Stimulated activated CD4-positive, alpha-beta T cell treated with anti-CD3 and anti-CD28 coated beads, Interleukin-15, amount 100 ng/mL, for 48 hours (primary cell): ENCODE measurements at regions not wholly inside any gene's neighbourhood (a gene's known extent, or its start where the extent isn't known, plus 50 kb on each side); places are given as distances from the start of the nearest gene placed in this dataset.
"Not testable (repeated sequence)": the region's sequence is repeated elsewhere in the genome, so short reads cannot be mapped to it uniquely, and the experiment has no call there.

Source experiments
- DNase-seq, 2 donors: peaks; one replicate each; pipeline ENCODE4 v3.0.0-alpha.2; 2020; ENCODE audit warnings: low read depth in 2 of 2

DNA sequence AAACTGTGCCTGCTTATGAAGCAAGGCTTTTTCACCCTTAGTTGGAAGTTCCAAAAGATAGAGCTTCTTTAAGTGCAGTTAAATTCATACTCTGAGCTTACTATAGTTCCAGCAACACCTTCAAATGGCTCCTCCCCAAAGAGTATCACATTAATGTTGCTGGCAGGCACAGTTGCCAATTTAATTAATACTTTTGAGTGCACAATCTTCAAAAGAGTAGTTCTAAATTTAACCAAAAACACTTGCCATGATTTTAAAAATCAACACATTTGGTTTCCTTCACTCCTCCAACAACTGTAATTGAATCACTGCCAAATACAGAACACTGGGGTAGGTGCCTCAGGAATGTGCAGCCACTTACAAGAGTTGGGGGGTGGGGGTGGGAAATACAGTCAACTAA lies 150.6 kb upstream of the UBE2E3 start:
- DNase-seq, result no peak

DNA sequence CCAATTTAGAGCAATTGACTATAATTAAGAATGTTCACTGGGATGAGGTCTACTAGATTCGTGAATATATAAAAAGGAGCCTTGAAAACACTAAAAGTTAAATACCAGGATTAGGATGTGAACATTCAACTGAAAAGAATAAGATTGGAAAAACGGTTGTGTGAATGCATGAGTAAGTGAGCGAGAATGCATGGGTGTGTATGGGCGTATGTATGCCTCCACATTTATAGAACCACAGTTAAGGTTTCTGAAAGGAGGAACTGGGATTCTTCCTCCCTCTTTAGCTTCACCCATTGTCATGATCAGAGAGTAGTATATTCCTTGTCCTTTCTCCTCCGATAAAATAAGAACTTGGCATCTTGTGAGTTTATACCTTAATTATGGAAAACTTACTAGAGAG lies 151.1 kb upstream of the UBE2E3 start:
- DNase-seq, result no peak

DNA sequence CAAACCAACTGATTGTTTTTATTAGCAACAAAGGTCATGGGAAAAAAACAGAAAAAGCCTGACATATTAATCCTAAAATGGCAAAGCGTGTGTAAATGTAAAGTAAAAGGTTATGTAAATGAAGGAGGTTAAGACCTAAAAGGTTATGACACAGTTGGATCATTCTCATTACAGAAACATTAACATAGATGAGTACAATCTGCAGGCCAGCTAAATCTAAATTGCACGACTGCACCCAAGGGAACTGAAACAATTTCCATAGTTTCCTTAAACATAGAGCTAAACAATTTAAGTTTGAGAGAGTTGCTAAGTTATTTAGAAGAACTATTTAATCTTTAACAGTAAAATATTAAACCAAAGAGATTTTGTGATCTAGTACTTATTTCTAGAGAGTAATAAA lies 151.6 kb upstream of the UBE2E3 start:
- no peak for DNase-seq

DNA sequence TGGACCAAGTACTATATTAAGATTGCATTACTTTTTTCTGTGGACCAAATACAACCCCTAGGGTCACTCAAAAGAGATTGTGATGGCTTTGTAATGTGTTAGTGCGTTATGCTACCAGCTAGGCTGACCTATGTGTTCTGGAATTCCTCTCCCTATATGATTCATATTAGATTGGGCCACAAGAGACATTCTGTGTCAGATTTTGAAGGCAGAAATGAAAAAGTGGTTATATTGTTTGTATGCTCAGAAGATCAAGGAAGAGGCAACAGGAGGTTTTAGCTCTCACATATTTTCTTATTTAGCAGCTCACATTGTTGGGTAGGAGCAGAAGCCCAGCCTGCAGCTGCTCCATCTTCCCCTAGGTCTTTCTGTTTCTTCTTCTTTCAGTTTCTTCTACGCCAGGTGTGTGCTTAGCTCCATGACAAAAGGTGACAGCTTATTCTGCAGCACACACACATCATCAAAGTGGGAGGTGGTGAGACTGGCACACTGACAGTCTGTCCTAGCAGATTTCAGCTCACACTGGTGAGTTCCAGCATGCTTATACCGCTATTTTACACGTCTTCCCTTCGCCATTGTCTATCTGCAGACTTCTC lies 156.8 kb upstream of the UBE2E3 start:
- no peak for DNase-seq

DNA sequence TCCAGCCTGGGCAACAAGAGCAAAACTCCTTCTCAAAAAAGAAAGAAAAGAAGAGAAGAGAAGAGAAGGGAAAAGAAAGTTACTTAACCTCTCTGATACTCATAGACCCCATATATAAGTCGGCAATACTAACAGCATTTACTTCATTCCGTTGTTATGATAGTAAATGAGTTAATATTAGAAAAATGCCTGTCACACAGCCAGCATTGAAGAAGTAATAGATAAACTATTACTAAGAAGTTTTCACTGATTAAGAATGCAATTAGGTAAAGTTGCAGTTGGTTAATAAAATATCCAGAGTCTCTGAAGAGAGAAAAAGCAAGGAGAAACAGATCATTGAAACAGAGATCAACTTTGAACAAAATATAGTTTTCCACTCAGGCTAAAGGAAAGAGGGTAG lies 161.3 kb upstream of the UBE2E3 start:
- DNase-seq, result no peak

DNA sequence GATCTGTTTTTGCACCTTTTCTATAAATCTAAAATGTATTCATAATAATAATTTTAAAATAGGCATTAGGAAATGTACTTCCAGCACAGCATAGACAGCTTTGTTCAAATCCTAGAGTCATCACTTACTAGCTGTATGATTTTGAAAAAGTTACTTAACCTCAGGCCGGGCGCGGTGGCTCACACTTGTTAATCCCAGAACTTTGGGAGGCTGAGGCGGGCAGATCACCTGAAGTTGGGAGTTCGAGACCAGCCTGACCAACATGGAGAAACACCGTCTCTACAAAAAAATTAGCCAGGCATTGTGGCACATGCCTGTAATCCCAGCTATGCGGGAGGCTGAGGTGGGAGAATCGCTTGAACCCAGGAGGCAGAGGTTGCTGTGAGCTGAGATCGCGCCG lies 161.7 kb upstream of the UBE2E3 start:
- DNase-seq, result not testable (repeated sequence)

DNA sequence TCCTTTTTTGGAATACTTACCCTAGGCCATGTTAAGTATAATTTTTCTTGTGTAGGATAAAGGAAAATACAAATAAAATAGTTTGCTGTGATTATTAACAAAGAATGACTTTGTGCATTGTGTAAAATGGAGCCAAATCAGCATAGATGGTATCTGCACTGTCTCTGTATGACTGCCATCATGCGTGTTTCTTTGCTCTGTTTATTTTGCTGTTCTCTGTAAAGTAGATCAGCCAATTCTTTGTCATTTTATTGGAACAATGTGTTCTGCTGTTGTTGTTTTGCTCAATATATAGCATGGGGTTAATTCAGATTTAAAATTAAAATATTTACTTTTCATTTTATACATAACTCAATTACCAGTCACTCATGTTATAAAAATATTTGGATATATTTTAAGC lies 181.3 kb upstream of the UBE2E3 start:
- DNase-seq, result no peak

DNA sequence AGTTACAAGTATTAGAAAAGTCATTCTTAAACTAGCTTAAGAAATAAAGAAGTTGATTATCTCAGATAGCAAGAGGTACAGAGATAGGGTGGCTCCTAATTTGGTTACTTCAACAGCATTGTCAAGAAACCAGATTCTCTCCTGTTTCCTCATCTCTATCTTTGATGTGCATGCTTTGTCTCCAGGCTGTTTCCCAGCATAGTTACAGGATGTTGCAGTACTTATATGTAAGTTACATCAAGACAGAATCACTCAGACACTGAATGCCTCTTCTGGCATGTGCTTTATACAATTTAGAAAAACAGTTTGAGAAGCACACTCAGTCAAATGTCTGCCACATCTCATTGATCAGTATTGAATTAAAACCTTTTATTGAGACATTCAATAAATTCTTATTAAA lies 189.5 kb upstream of the UBE2E3 start:
- no peak for DNase-seq

DNA sequence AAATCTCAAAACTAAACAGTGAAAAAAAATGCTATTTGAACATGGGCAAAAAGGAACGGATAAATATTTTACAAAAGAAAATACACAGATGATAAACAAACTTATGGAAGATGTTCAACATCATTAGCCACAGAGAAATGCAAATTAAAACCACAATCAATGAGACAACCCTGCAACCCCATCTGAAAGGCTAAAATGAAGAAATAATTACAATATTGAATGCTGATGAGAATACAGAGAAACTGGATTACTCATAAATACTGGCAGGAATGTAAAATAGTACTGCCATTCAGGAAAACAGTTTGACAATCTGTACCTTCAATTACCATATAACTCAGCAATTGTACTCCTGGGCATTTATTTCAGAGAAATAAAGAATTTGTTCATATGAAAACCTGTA lies 193.1 kb upstream of the UBE2E3 start:
- DNase-seq, result no peak

DNA sequence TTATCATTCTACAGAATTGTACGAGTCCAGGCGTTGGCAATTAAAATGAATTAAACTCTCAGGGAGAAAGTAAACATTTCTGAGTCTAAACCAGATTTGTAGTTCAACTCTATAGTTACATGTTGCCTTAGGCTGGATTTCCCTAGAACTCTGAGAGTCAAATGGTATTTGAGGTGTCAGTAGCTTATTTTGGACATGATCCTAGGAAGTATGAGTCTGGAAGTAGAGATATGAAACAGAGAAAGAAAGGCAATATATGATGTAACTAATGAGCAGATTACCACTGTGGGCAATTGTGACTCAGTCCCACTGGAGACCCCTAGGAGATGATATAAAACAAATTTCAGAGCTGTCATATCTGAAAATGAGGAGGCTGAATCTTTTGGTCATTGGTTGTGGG lies 199.1 kb upstream of the UBE2E3 start:
- no peak for DNase-seq

DNA sequence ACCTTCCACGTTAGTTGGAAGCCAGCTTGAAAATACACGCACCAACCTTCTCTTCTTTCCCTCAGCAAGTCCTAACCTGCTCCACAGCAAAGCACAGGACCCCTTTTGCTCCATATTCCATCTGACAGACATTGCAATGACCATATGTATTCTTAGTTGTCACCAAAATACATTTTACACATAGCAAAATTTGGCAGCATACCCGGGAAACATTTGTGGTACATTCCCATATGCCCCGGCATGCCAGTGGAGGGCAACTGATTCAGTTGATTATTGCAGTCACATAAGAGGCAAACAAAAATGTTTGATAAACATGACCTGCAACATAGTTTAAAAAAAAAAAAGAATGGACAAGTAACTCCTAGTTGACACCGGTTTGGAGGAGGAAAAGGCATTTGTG lies 202.1 kb upstream of the UBE2E3 start:
- DNase-seq, result no peak

DNA sequence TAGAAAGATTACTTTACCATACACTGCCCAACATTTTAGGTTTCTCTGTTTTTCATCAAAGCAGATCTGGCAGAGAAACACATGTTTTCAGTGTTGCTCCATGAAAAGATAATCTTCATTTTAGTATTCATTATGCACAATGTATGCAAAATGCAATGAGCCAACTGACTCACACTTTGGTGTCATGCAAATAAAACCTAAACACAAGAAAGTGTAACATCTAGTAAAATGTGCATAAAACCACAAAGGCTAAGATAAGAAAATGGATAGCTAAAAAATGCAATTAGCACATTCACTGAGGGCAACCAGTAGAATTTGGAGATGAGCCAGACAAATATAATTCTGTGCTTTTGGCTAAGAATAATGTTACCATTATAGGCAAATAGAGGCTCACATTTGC lies 203.5 kb upstream of the UBE2E3 start:
- DNase-seq, result no peak

DNA sequence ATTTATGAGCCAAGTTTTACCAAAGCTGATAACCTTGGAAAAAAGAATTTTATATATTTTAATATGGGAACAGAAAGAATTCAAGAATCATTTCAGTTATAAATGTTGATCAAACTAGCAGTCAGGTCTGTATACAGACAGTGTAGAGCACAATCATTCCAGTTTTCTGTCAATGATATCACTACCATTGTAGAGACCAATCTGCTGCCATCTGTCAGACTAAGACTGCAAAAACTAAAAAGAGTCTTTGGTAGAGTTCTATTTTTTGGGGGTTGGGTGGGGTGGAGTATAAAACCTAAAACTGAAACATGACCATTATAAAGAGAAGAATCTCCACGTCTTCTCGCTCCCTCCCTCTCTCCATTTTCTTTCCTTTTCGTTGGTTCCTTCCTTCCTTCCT lies 204.7 kb upstream of the UBE2E3 start:
- no peak for DNase-seq

DNA sequence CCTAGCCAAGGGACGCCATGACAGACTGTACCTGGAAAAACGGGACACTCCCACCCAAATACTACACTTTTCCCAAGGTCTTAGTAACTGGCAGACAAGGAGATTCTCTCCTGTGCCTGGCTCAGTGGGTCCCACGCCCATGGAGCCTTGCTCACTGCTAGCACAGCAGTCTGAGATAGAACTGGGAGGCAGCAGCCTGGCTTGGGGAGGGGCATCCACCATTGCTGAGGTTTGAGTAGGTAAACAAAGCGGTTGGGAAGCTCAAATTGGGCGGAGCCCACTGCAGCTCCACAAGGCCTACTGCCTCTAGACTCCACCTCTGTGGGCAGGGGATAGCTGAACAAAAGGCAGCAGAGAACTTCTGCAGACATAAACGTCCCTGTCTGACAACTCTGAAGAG lies 215.1 kb upstream of the UBE2E3 start:
- DNase-seq, result not testable (repeated sequence)

DNA sequence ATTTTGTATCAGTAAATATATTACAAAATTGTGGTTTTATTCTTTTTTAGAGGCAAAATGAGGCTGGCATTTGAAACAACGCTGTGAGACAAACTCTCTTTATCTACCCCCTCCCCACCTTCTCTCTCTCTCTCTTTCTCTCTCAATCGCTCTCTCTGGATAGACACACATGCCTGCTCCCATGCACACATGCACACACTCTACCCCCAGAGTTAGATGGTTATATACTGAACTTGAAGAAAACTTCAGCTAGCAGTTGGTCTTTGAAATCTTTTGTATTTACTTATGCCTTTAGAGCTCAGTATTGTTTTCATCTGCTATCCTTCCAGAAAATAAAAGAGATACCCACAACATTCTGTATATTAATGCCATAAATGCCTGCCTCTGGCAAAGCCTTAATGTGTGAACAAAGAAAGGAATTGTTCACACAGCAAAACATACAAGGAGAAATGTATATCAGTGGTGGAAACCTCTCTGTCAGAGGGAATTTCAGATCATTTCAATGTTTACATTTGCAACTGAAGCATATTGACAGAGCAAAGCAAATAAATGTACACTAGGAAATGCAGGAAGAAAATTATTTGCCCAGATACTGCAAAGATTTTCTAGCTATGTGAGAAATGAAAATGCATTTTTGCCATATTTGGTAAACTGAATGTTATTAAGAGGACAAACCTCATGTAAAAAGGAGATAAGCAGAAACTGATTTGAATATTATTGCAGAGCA lies 217.0 kb upstream of the UBE2E3 start:
- DNase-seq, result no peak

DNA sequence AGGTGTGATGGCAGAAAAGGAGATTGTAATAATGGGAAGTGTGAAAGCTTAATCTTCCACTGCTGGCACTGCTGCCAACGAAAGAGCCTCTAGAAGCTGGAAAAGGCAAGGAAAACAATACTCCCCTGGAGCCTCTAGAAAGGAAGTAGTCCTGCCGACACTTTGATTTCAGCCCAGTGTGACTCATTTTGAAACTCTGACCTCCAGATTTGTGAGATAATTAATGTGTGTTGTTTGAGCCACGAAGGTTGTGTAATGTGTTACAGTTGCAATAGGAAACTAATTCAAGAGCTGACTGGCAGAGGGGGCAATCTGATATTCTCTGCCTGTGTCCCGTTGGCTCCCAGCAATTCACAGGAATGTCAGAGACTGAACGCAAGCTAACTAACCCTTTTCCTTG lies 219.2 kb upstream of the UBE2E3 start:
- no peak for DNase-seq

DNA sequence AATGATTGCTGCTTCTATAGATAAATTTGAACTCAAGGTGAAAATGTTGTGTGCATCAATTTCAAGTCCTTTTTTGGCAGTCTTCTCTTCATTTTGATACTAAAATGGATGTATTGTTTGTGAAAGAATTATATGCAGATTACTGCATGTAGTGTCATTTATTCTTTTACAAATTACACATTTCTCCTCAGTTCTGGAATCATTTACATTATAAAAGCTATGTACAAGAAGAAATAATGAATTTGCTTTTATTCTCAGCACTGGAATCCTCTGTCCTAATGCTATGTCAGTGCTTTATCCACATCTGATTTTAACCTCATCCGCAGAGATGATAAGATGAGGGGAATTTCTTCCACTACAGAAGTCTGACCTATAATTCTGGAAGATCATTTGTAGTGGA lies 220.8 kb upstream of the UBE2E3 start:
- no peak for DNase-seq

DNA sequence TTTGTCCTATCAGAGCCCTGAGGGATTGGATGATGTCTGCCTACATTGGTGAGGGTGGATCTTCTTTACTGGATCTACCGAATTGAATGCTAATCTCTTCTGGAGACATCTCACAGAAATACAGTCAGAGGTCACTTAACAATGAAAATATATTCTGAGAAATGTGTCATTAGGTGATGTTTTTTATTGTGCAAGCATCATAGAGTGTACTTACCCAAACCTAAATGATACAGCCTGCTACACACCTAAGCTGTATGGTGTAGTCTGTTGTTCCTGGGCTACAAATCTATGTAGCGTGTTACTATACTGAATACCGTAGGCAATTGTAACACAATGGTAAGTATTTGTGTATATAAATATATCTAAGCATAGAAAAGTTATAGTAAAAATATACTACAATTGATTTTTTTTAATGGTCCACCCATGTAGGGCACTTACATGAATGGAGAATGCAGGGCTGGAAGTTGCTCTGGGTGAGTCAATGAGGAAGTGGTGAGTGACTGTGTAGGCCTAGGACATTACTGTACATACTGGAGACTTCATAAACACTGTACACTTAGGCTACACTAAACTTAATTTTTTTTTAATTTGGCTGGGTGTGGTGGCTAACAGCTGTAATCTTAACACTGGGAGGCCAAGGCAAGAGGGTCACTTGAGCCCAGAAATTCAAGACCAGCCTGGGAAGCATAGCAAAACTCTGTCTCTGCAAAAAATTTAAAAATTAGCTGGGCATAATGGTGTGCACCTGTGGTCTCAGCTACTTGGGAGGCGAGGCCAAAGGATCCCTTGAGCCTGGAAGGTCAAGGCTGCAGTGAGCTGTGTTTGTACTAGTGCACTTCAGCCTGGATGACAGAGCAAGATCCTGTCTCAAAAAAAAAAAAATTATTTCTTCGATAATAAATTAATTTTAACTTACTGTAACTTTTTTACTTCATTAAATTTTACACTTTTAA lies 226.3 kb upstream of the UBE2E3 start:
- DNase-seq, result no peak

DNA sequence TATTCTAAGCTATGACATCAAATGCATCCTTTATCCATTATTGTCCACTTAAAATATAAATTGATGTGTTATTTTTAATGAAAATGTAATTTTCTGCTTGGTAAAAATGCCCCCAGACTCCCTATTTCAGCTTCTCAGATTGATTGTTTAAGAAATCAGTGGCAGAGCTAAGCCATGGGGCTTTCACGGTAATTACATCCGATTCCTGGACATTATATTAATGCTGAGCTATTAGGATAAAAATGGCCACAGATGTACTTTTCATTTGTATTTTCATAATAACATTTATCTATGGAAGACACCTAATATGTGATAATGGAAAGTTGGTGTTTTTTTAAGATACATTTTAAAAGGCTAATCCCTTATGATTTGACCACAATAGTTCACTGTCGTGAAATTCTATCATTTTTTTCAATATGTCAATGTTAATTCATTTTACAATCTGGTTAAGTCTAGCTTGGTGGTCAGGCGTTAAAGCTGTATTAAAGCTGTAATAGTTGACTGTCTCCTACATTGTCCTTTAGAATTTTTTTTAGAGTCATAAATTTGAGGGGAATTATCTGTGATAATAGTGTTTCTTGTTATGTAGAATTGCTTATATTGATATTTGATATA lies 229.0 kb upstream of the UBE2E3 start:
- DNase-seq, result no peak

DNA sequence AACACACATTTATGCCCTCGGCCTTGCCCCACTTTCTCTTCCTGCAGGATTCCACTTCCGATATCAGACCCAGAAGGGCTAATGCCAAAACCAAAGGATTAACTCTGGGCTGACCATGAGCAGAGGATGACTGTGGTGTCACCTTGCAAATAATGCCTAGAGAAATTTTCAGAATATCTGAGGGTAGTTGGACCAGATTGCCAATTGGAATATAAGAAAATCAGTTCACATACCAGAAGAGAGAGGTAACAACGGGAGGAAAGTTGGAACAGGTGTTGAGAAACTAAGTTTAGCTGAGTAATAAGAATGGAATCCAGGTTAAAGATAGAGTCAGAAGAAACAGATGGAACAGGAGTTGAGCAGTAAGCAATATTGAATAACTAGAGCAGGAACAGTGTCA lies 232.7 kb upstream of the UBE2E3 start:
- DNase-seq, result no peak

DNA sequence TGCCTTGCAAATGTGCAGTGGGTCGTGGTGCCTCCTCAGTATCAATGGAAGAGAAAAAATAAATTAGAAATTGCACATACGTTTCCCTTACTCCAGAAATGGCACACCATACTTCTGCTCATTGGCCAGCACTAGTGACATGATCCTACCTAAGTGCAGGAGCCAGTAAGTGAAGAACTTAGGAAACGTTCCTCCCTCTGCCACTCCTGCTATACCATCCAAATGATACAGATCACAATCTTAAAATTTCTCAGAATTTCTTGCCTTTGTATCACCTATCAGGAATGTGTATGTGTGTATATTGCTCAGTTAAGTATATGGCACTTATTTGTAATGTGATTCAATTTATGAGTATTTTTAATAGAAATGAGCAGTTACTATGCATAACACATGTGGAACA lies 237.0 kb upstream of the UBE2E3 start:
- no peak for DNase-seq

DNA sequence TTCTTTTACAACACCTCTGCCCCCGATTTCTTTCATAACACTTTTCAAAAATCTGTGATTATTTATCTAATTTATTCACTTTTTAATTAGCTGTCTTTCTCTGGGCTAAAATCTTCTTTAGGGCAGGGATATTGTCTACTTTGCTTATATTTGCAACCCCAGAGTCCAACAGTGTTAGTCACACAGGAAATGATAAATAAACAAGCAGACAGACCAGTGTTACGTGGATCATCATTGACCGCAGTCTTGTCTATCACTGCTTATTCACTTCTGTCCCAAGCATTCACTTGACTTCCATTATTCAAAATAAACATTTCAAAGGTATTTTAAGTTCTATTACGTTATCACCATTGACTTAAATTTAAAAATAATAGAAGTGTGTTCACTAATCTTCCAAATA lies 237.6 kb upstream of the UBE2E3 start:
- DNase-seq, result no peak
